MM.1S (cell line): ENCODE measurements at regions not wholly inside any gene's neighbourhood (a gene's known extent, or its start where the extent isn't known, plus 50 kb on each side); places are given as distances from the start of the nearest gene placed in this dataset.
"Not testable (repeated sequence)": the region's sequence is repeated elsewhere in the genome, so short reads cannot be mapped to it uniquely, and the experiment has no call there.

ENCODE experiments used
- DNase-seq: peaks from one replicate; pipeline ENCODE4 v3.0.0-alpha.2; 2015
- H2AFZ ChIP-seq: fragments of 300-600 bp; sonication (generic); 2 replicates; pipeline ENCODE4 v1.6.0; 2016; ENCODE audit warnings: antibody characterized with exemption, low read length
- H3F3A ChIP-seq: fragments of 300-600 bp; sonication (generic); 2 replicates; pipeline ENCODE4 v1.6.1; 2016; ENCODE audit warnings: mild to moderate bottlenecking, antibody characterized with exemption, low read length, moderate library complexity, mixed read lengths; ENCODE audit not compliant: insufficient read depth
- H3K27ac ChIP-seq: fragments of 300-600 bp; sonication (generic); 2 replicates; pipeline ENCODE4 v1.5.1; 2016; ENCODE audit warnings: mild to moderate bottlenecking, low read length
- H3K27me3 ChIP-seq: fragments of 300-600 bp; sonication (generic); replicated peaks from 2 replicates; pipeline ENCODE4 v1.6.0; 2016; ENCODE audit warnings: low read length; ENCODE audit not compliant: insufficient read depth
- H3K36me3 ChIP-seq: fragments of 300-600 bp; sonication (generic); replicated peaks from 2 replicates; pipeline ENCODE4 v1.6.1; 2016; ENCODE audit warnings: mild to moderate bottlenecking, low read length, mixed read lengths; ENCODE audit not compliant: insufficient read depth
- H3K4me1 ChIP-seq: fragments of 300-600 bp; sonication (generic); 2 replicates; pipeline ENCODE4 v1.6.1; 2016; ENCODE audit warnings: low read length, mixed read lengths
- H3K4me2 ChIP-seq: fragments of 300-600 bp; sonication (generic); 2 replicates; pipeline ENCODE4 v1.6.0; 2016; ENCODE audit warnings: low read depth, low read length
- H3K4me3 ChIP-seq: fragments of 300-600 bp; sonication (generic); 2 replicates; pipeline ENCODE4 v1.5.1; 2016; ENCODE audit warnings: low read length, mixed read lengths
- H3K79me2 ChIP-seq: fragments of 300-600 bp; sonication (generic); 2 replicates; pipeline ENCODE4 v1.6.1; 2016; ENCODE audit warnings: mixed run types, low read length, mixed read lengths
- H3K9ac ChIP-seq: fragments of 300-600 bp; sonication (generic); 2 replicates; pipeline ENCODE4 v1.6.1; 2016; ENCODE audit warnings: low read length, mixed read lengths
- H3K9me2 ChIP-seq: fragments of 300-600 bp; sonication (generic); replicated peaks from 2 replicates; pipeline ENCODE4 v1.6.1; 2016; ENCODE audit warnings: mild to moderate bottlenecking, low read length, mixed read lengths; ENCODE audit not compliant: insufficient read depth
- H3K9me3 ChIP-seq: fragments of 300-600 bp; sonication (generic); replicated peaks from 2 replicates; pipeline ENCODE4 v1.6.1; 2016; ENCODE audit warnings: mild to moderate bottlenecking, low read length, mixed read lengths; ENCODE audit not compliant: insufficient read depth
- H4K20me1 ChIP-seq: fragments of 300-600 bp; sonication (generic); 2 replicates; pipeline ENCODE4 v1.6.1; 2016; ENCODE audit warnings: mild to moderate bottlenecking, low read length, moderate library complexity, mixed read lengths; ENCODE audit not compliant: insufficient read depth
- CTCF ChIP-seq: fragments of 300-600 bp; sonication (generic); IDR thresholded peaks from 2 replicates; pipeline ENCODE4 v1.5.1; 2016; ENCODE audit warnings: antibody characterized with exemption, low read length, mixed read lengths
- EZH2 ChIP-seq: fragments of 300-600 bp; sonication (generic); optimal IDR thresholded peaks from 2 replicates; pipeline ENCODE3; 2017; ENCODE audit warnings: low read depth, mild to moderate bottlenecking, antibody characterized with exemption, low read length, mixed read lengths
- EZH2phosphoT487 ChIP-seq: fragments of 300-600 bp; sonication (generic); IDR thresholded peaks from 2 replicates; pipeline ENCODE4 v1.6.1; 2018; ENCODE audit warnings: antibody characterized with exemption, low read length

DNA sequence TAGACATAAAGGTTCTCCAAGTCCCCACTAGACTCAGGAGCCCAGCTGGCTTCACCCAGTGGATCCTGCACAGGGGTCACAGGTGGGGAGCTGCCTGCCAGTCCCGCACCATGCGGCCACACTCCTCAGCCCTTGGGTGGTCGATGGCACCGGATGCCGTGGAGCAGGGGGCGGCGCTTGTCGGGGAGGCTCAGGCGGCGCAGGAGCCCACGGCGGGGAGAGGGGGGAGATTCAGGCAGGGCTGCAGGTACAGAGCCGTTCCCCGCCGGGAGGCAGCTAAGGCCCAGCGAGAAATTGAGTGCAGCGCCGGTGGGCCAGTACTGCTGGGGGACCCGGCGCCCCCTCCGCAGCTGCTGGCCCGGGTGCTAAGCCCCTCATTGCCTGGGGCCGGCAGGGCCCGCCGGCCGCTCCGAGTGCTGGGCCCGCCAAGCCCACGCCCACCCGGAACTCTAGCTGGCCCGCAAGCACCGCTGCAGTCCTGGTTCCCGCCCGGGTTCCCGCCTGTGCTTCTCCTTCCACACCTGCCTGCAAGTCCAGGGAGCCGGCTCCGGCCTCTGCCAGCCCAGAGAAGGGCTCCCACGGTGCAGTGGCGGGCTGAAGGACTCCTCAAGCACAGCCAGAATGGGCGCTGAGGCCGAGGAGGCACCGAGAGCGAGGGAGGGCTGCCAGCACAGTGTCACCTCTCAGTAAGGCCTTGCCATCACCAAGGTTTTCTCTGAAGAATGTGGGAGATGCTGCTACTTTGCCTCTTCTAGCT lies 58.4 kb upstream of the PPP1R12A start:
- Histone ChIP-seq H3K9me2 (no peaks in the 10 kb centered on the region), H3K9me3 (no peaks in the 10 kb centered on the region), H3F3A (no peaks in the 10 kb centered on the region), H4K20me1 (no peaks in the 10 kb centered on the region), H2AFZ (no peak overlapping the region), H3K9ac (no peak overlapping the region), H3K79me2 (no peaks in the 10 kb centered on the region), H3K36me3 (no peaks in the 10 kb centered on the region), H3K4me3 (no peak overlapping the region), H3K4me2 (no peak overlapping the region), H3K27me3 (no peaks in the 10 kb centered on the region), H3K4me1 (peaks cover 6% of the 10 kb centered on the region), H3K27ac (no peak overlapping the region)
- DNase-seq, result no peak
- TF ChIP-seq EZH2, result no peak
- no peak for TF ChIP-seq EZH2phosphoT487
- no peak for TF ChIP-seq CTCF

- Histone ChIP-seq H3K79me2 (no peaks in the 10 kb centered on the region), H3K9me3 (no peaks in the 10 kb centered on the region), H3K27ac (no peak overlapping the region), H3K27me3 (no peaks in the 10 kb centered on the region), H3K9ac (no peak overlapping the region), H2AFZ (no peak overlapping the region), H3K4me1 (peaks cover 1% of the 10 kb centered on the region), H3F3A (no peaks in the 10 kb centered on the region), H3K4me2 (no peak overlapping the region), H3K36me3 (no peaks in the 10 kb centered on the region), H3K4me3 (no peak overlapping the region), H3K9me2 (no peaks in the 10 kb centered on the region), H4K20me1 (no peaks in the 10 kb centered on the region)
- TF ChIP-seq CTCF, result no peak
- TF ChIP-seq EZH2, result no peak
- TF ChIP-seq EZH2phosphoT487, result no peak
- DNase-seq, result no peak
Observed at GRCh38 chr12:79991586-79991985, 56.7 kb upstream of the PPP1R12A start.

DNA sequence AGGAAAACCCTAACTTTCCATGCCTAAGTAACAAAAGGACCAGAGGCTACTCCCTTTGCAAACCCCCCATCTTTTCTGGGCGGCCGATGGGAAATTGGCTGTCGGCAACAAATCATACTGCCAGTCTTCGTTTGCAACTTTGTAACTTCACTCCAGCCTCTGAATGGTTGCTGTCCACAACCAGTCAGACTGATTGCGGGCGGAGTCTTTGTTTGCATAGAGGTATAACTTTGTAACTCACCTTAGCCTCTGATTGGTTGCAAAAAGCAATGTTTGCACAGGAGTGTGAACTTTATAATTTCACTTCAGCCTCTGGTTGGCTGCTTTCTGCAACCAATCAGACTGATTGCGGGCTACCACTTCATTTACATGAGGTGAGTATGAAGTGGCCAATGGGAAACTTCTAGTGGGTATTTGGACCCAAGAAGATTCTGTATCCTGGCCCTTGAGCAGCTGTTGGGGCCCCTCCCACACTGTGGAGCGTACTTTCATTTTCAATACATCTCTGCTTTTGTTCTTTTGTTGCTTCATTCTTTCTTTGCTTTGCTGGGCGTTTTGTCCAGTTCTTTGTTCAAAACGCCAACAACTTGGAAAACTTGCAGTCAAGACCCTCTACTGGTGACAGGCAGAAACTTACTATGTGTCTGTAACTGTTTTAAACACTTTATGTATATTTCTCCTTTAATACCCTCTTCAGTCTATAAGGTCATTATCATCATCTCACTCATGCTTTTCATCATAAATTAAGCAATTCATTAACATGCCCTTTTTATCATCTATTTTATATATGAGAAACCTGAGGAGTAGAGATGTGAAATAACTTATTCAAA lies 55.8 kb upstream of the PPP1R12A start:
- H3K9me2 ChIP-seq, H3K27ac ChIP-seq, DNase-seq, H3K27me3 ChIP-seq, H3K9ac ChIP-seq, H3K9me3 ChIP-seq, H2AFZ ChIP-seq, H3K79me2 ChIP-seq, H3K4me3 ChIP-seq, H4K20me1 ChIP-seq, H3F3A ChIP-seq, H3K36me3 ChIP-seq, H3K4me1 ChIP-seq: not testable (repeated sequence)
- H3K4me2 ChIP-seq, result peak overlapping the region; percentile 22; the same call in 1 of the 2 replicates

GRCh38 chr12:79988368-79988767 lies 53.5 kb upstream of the PPP1R12A start:
- H3K4me1 ChIP-seq, result no peaks in the 10 kb centered on the region
- H3K27me3 ChIP-seq, result no peaks in the 10 kb centered on the region
- H3K4me3 ChIP-seq, result no peak overlapping the region
- no peaks in the 10 kb centered on the region for H4K20me1 ChIP-seq
- no peaks in the 10 kb centered on the region for H3K9me2 ChIP-seq
- no peaks in the 10 kb centered on the region for H3F3A ChIP-seq
- no peak overlapping the region for H3K4me2 ChIP-seq
- no peak for TF ChIP-seq EZH2phosphoT487
- no peak for TF ChIP-seq EZH2
- TF ChIP-seq CTCF, result no peak
- no peaks in the 10 kb centered on the region for H3K9me3 ChIP-seq
- H3K9ac ChIP-seq, result no peak overlapping the region
- H2AFZ ChIP-seq, result no peak overlapping the region
- DNase-seq, result no peak
- no peaks in the 10 kb centered on the region for H3K36me3 ChIP-seq
- H3K79me2 ChIP-seq, result no peaks in the 10 kb centered on the region
- H3K27ac ChIP-seq, result no peak overlapping the region
